NCI-H146 treated with DMSO at 0.1 percent for 48 hours (cell line): ENCODE measurements at regions not wholly inside any gene's neighbourhood (a gene's known extent, or its start where the extent isn't known, plus 50 kb on each side); places are given as distances from the start of the nearest gene placed in this dataset.
"Not testable (repeated sequence)": the region's sequence is repeated elsewhere in the genome, so short reads cannot be mapped to it uniquely, and the experiment has no call there.

Experiments used
- DNase-seq: peaks from one replicate; lab custom pipeline; 2025; ENCODE audit not compliant: unreplicated experiment; lab: John Stamatoyannopoulos, UW

GRCh38 chr4:3380336-3380735 is 61.4 kb upstream of the HGFAC start:
- not testable (repeated sequence) for DNase-seq

- not testable (repeated sequence) for DNase-seq
These were observed 60.6 kb upstream of the HGFAC start for GRCh38 chr4:3381208-3381607.

GRCh38 chr4:3382251-3382650 is 59.5 kb upstream of the HGFAC start:
- DNase-seq, result no peak

GRCh38 chr4:3384391-3384770 is 57.4 kb upstream of the HGFAC start:
- no peak for DNase-seq

- DNase-seq, result no peak
These were observed 56.7 kb upstream of the HGFAC start for GRCh38 chr4:3384771-3385710.

GRCh38 chr4:3385711-3386420 is 55.9 kb upstream of the HGFAC start:
- no peak for DNase-seq

- no peak for DNase-seq
These were observed 55.2 kb upstream of the HGFAC start for GRCh38 chr4:3386526-3386925.

- DNase-seq, result no peak
These were observed 54.4 kb upstream of the HGFAC start for GRCh38 chr4:3387154-3387942.

GRCh38 chr4:3387943-3388361 is 53.8 kb upstream of the HGFAC start:
- DNase-seq, result no peak

- no peak for DNase-seq
These were observed 53.1 kb upstream of the HGFAC start for GRCh38 chr4:3388471-3389232.

- DNase-seq, result no peak
These were observed 52.2 kb upstream of the HGFAC start for GRCh38 chr4:3389233-3390215.

- no peak for DNase-seq
These were observed 51.4 kb upstream of the HGFAC start for GRCh38 chr4:3390288-3390811.

GRCh38 chr4:3391422-3391821 is 50.3 kb upstream of the HGFAC start:
- no peak for DNase-seq
